Keratinocyte (primary cell): ENCODE measurements at regions not wholly inside any gene's neighbourhood (a gene's known extent, or its start where the extent isn't known, plus 50 kb on each side); places are given as distances from the start of the nearest gene placed in this dataset.

Experiments
- EZH2 ChIP-seq: IDR thresholded peaks from one replicate; pipeline ENCODE4 v1.6.1; 2012; ENCODE audit warnings: inconsistent platforms, mild to moderate bottlenecking, low read length, moderate library complexity
- TF ChIP-seq, protein P1 (sequence below), 3 experiments: IDR thresholded peaks in 1 of 3; conservative IDR thresholded peaks in 1 of 3; optimal IDR thresholded peaks in 1 of 3; 2 replicates in 2 of 3; 3 replicates in 1 of 3; pipeline versions ENCODE3 to v1.5.1; 2011; ENCODE audit warnings: low read length in 3 of 3, mild to moderate bottlenecking in 3 of 3, moderate library complexity in 2 of 3, control low read depth in 1 of 3, inconsistent platforms in 1 of 3; ENCODE audit not compliant: insufficient read depth in 2 of 3; ENCODE audit errors: extremely low read depth in 1 of 3

DNA sequence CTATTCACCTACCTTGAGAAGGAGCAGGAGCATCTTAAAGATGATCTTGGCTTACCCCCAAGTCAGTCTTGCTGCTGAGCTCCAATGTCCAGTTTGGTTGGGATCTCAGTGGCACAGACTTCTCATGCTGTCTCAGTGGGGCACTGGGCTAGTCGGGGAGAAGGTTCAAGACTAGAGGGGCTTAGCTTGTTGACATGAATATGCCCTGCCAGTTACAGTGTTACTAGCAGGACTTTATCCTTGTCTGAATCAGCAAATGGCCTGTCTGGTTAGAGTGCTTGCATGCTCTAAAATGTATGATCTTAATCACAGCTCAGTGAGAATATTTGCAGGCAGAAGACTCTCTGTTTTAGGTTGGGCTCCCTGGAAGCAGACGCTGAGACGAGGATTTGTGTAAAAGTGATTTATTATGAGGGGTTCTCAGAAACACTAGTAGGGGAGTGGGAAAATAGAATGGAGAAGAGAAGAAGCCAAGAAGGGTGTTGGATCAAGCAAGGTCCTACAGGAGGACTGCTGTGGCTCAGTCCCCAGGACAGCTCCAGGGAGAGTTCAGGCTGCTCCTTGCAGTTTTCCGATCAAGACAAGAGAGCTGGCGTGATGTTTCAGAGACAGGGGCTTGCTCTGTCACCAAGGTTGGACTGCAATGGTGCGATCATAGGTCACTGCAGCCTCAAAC lies 150.4 kb upstream of the HS3ST2 start:
- TF ChIP-seq, protein P1, sequence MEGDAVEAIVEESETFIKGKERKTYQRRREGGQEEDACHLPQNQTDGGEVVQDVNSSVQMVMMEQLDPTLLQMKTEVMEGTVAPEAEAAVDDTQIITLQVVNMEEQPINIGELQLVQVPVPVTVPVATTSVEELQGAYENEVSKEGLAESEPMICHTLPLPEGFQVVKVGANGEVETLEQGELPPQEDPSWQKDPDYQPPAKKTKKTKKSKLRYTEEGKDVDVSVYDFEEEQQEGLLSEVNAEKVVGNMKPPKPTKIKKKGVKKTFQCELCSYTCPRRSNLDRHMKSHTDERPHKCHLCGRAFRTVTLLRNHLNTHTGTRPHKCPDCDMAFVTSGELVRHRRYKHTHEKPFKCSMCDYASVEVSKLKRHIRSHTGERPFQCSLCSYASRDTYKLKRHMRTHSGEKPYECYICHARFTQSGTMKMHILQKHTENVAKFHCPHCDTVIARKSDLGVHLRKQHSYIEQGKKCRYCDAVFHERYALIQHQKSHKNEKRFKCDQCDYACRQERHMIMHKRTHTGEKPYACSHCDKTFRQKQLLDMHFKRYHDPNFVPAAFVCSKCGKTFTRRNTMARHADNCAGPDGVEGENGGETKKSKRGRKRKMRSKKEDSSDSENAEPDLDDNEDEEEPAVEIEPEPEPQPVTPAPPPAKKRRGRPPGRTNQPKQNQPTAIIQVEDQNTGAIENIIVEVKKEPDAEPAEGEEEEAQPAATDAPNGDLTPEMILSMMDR (optimal IDR thresholded peaks at IDR 0.05 in 1 of 3, IDR thresholded peaks at IDR 0.05 in 1 of 3, conservative IDR thresholded peaks at IDR 0.05 in 1 of 3; ENCODE audit: extremely low read depth in 1 of 3, insufficient read depth in 2 of 3, low read length in 3 of 3) = no peak
- TF ChIP-seq EZH2 = no peak
